Inflammatory macrophage treated with lipopolysaccharide for 1 hour (primary cell): ENCODE measurements at regions not wholly inside any gene's neighbourhood (a gene's known extent, or its start where the extent isn't known, plus 50 kb on each side); places are given as distances from the start of the nearest gene placed in this dataset.
"Not testable (repeated sequence)": the region's sequence is repeated elsewhere in the genome, so short reads cannot be mapped to it uniquely, and the experiment has no call there.

ENCODE experiments used
- DNase-seq, 2 donors: peaks; one replicate each; pipeline ENCODE4 v3.0.0-alpha.2; 2020 to 2022

- no peak for DNase-seq
These were observed 796.9 kb downstream of the SLITRK1 start for GRCh38 chr13:83085186-83085900.

GRCh38 chr13:83077499-83077898 lies 804.8 kb downstream of the SLITRK1 start:
- DNase-seq, result no peak

GRCh38 chr13:83073930-83074329 lies 808.3 kb downstream of the SLITRK1 start:
- DNase-seq, result not testable (repeated sequence)

- no peak for DNase-seq
These were observed 817.2 kb downstream of the SLITRK1 start for GRCh38 chr13:83065108-83065507.

- no peak for DNase-seq
These were observed 825.2 kb downstream of the SLITRK1 start for GRCh38 chr13:83057119-83057518.

- no peak for DNase-seq
These were observed 826.0 kb downstream of the SLITRK1 start for GRCh38 chr13:83056269-83056668.

- DNase-seq, result no peak
These were observed 833.9 kb downstream of the SLITRK1 start for GRCh38 chr13:83048419-83048818.

- no peak for DNase-seq
These were observed 857.2 kb downstream of the SLITRK1 start for GRCh38 chr13:83024955-83025594.

- DNase-seq, result no peak
These were observed 858.0 kb downstream of the SLITRK1 start for GRCh38 chr13:83024232-83024631.

- no peak for DNase-seq
These were observed 862.3 kb downstream of the SLITRK1 start for GRCh38 chr13:83019986-83020385.

- no peak for DNase-seq
These were observed 872.3 kb downstream of the SLITRK1 start for GRCh38 chr13:83009987-83010386.

GRCh38 chr13:83008212-83008929 lies 873.9 kb downstream of the SLITRK1 start:
- DNase-seq, result no peak

GRCh38 chr13:83007226-83007625 lies 875.0 kb downstream of the SLITRK1 start:
- DNase-seq, result peak; percentile 9 to 20

GRCh38 chr13:83003185-83003584 lies 879.1 kb downstream of the SLITRK1 start:
- no peak for DNase-seq

GRCh38 chr13:82993417-82993816 lies 888.9 kb downstream of the SLITRK1 start:
- DNase-seq, result no peak

- DNase-seq, result no peak
These were observed 905.8 kb downstream of the SLITRK1 start for GRCh38 chr13:82976499-82976898.

- no peak for DNase-seq
These were observed 918.8 kb downstream of the SLITRK1 start for GRCh38 chr13:82963226-82964099.

GRCh38 chr13:82962397-82962796 lies 919.9 kb downstream of the SLITRK1 start:
- DNase-seq, result no peak

GRCh38 chr13:82961757-82962156 lies 920.5 kb downstream of the SLITRK1 start:
- no peak for DNase-seq

- DNase-seq, result not testable (repeated sequence)
These were observed 929.9 kb downstream of the SLITRK1 start for GRCh38 chr13:82952336-82952735.

GRCh38 chr13:82947683-82948082 lies 934.6 kb downstream of the SLITRK1 start:
- DNase-seq, result no peak

- DNase-seq, result no peak
These were observed 935.1 kb downstream of the SLITRK1 start for GRCh38 chr13:82947191-82947621.

GRCh38 chr13:82938644-82939043 lies 943.6 kb downstream of the SLITRK1 start:
- DNase-seq, result no peak
